HepG2 (cell line): ENCODE measurements at regions not wholly inside any gene's neighbourhood (a gene's known extent, or its start where the extent isn't known, plus 50 kb on each side); places are given as distances from the start of the nearest gene placed in this dataset.

Experiments used
- CTCF ChIP-seq: sonication (generic); formaldehyde crosslinking; IDR thresholded peaks from 2 replicates; pipeline ENCODE4 v1.5.0; 2020; ENCODE audit warnings: mild to moderate bottlenecking, missing genetic modification reagents, moderate library complexity
- EP300 ChIP-seq, 3 experiments: sonication (generic) in 1 of 3; formaldehyde crosslinking in 1 of 3; IDR thresholded peaks; 2 replicates each; pipeline versions ENCODE4 v1.5.1 to v1.6.1; 2011 to 2020; ENCODE audit warnings: low read depth in 2 of 3, low read length in 2 of 3, borderline replicate concordance in 1 of 3, improper control_type of control experiment in 1 of 3, mild to moderate bottlenecking in 1 of 3, missing genetic modification reagents in 1 of 3, moderate library complexity in 1 of 3
- ETV6 ChIP-seq: sonication (generic); formaldehyde crosslinking; conservative IDR thresholded peaks from 2 replicates; pipeline ENCODE4 v1.4.0; 2020; ENCODE audit warnings: missing genetic modification reagents
- MLX ChIP-seq: IDR thresholded peaks from 2 replicates; pipeline ENCODE4 v1.6.1; 2016
- STAT6 ChIP-seq: sonication (generic); formaldehyde crosslinking; IDR thresholded peaks from 2 replicates; pipeline ENCODE4 v1.4.0; 2020; ENCODE audit warnings: missing genetic modification reagents, mild to moderate bottlenecking, borderline replicate concordance
- ZBTB33 ChIP-seq: sonication (generic); formaldehyde crosslinking; IDR thresholded peaks from 2 replicates; pipeline ENCODE4 v1.4.0; 2020; ENCODE audit warnings: missing genetic modification reagents
- ZFP36 ChIP-seq: fragments of 150-350 bp; IDR thresholded peaks from 2 replicates; pipeline ENCODE4 v1.6.1; 2018; ENCODE audit warnings: borderline replicate concordance, low read length, low read depth; ENCODE audit not compliant: partially characterized antibody

- no peak for TF ChIP-seq CTCF (CRISPR knock-in tag)
- TF ChIP-seq ETV6 (CRISPR knock-in tag) = no peak
- no peak for TF ChIP-seq ZBTB33
- TF ChIP-seq MLX (CRISPR knock-in tag) = no peak
- no peak for TF ChIP-seq ZFP36
- no peak for TF ChIP-seq STAT6
- no peak for TF ChIP-seq EP300 (IDR thresholded peaks at IDR 0.05; ENCODE audit: low read depth in 2 of 2, low read length in 2 of 2)
- TF ChIP-seq EP300 (CRISPR knock-in tag; IDR thresholded peaks at IDR 0.05; ENCODE audit: borderline replicate concordance) = no peak
Observed at GRCh38 chrX:147485207-147485606, 426.5 kb upstream of the FMR1 start.
